ENCODE measurements at regions not wholly inside any gene's neighbourhood (a gene's known extent, or its start where the extent isn't known, plus 50 kb on each side); places are given as distances from the start of the nearest gene placed in this dataset.

- DNase-seq (ENCODE audit: low read depth in 1 of 2, low spot score in 1 of 2), result no peak
- Histone ChIP-seq H3K4me3 (no peak overlapping the region), H3K9me3 (no peaks in the 10 kb centered on the region), H3K4me2 (no peak overlapping the region), H3K27ac (no peak overlapping the region), H3K4me1 (no peaks in the 10 kb centered on the region)
- POLR2A ChIA-PET, result no interaction called here
- 9% methylated on average over 2 of the region's 2 CpGs for WGBS (ENCODE audit: missing lambda C conversion rate)
- ATAC-seq, result no peak
- no peak for FAIRE-seq
- CTCF ChIA-PET, result no interaction called here
- TF ChIP-seq CBX8 (IDR thresholded peaks at IDR 0.05) (no peak), MAZ (IDR thresholded peaks at IDR 0.05; ENCODE audit: borderline replicate concordance, low read depth, low read length) (no peak), RNF2 (IDR thresholded peaks at IDR 0.05; ENCODE audit: borderline replicate concordance, low read depth) (no peak), EHF (CRISPR knock-in tag; IDR thresholded peaks at IDR 0.05) (no peak), PBX3 (IDR thresholded peaks at IDR 0.05) (no peak), E2F6 (IDR thresholded peaks at IDR 0.05; ENCODE audit: borderline replicate concordance, low read depth) (no peak), FOSL2 (IDR thresholded peaks at IDR 0.05) (no peak), FOSL2 (CRISPR knock-in tag; IDR thresholded peaks at IDR 0.05) (no peak), HES2 (IDR thresholded peaks at IDR 0.05) (no peak), SREBF2 (IDR thresholded peaks at IDR 0.05) (no peak), MAFK (IDR thresholded peaks at IDR 0.05; ENCODE audit: partially characterized antibody) (no peak), ZFP36 (IDR thresholded peaks at IDR 0.05; ENCODE audit: borderline replicate concordance, partially characterized antibody) (no peak), NPAS2 (CRISPR knock-in tag; IDR thresholded peaks at IDR 0.05; ENCODE audit: borderline replicate concordance) (no peak), EP300 (IDR thresholded peaks at IDR 0.05) (no peak), KDM5A (IDR thresholded peaks at IDR 0.05) (no peak), ZSCAN20 (CRISPR knock-in tag; IDR thresholded peaks at IDR 0.05) (no peak), HOXB13 (CRISPR knock-in tag; IDR thresholded peaks at IDR 0.05; ENCODE audit: low read depth) (no peak), CEBPB (IDR thresholded peaks at IDR 0.05) (no peak), GATA3 (IDR thresholded peaks at IDR 0.05; ENCODE audit: borderline replicate concordance) (no peak), KDM1A (IDR thresholded peaks at IDR 0.05; ENCODE audit: low read depth) (no peak)
These were observed 428.9 kb downstream of the SPATA31D1 start for GRCh38 chr9:82417501-82417900.

- TF ChIP-seq HOXB13 (CRISPR knock-in tag; IDR thresholded peaks at IDR 0.05; ENCODE audit: low read depth), result no peak
- no peak for TF ChIP-seq EHF (CRISPR knock-in tag; IDR thresholded peaks at IDR 0.05)
- TF ChIP-seq GATA3 (IDR thresholded peaks at IDR 0.05; ENCODE audit: borderline replicate concordance), result no peak
- no peak for TF ChIP-seq ZC3H11A (IDR thresholded peaks at IDR 0.05)
- TF ChIP-seq MYC (IDR thresholded peaks at IDR 0.05; ENCODE audit: borderline replicate concordance, low read length), result no peak
- no peak for TF ChIP-seq HEYL (CRISPR knock-in tag; IDR thresholded peaks at IDR 0.05)
- no peak for TF ChIP-seq RNF2 (IDR thresholded peaks at IDR 0.05; ENCODE audit: borderline replicate concordance, low read depth)
- no peak for TF ChIP-seq POLR2A (IDR thresholded peaks at IDR 0.05; ENCODE audit: low read length)
- TF ChIP-seq SMC3 (IDR thresholded peaks at IDR 0.05), result no peak
- no peak for TF ChIP-seq JUN (IDR thresholded peaks at IDR 0.05)
- TF ChIP-seq RFX5 (IDR thresholded peaks at IDR 0.05), result no peak
- no peak for TF ChIP-seq RCOR1 (IDR thresholded peaks at IDR 0.05; ENCODE audit: low read depth, low read length)
- TF ChIP-seq HDAC2 (IDR thresholded peaks at IDR 0.05), result no peak
- Histone ChIP-seq H3K9me3 (no peaks in the 10 kb centered on the region), H3K4me3 (no peak overlapping the region), H3K27ac (no peak overlapping the region), H3K4me2 (no peak overlapping the region), H3K4me1 (no peaks in the 10 kb centered on the region)
- WGBS (ENCODE audit: missing lambda C conversion rate), result 47% methylated on average over 6 of the region's 6 CpGs
- ATAC-seq, result no peak
- CTCF ChIA-PET, result no interaction called here
- POLR2A ChIA-PET, result no interaction called here
- no peak for DNase-seq (ENCODE audit: low read depth in 1 of 2, low spot score in 1 of 2)
- FAIRE-seq, result no peak
These were observed 429.8 kb downstream of the SPATA31D1 start for GRCh38 chr9:82418334-82418733.

Measured in A549 (cell line).